Transverse colon (tissue), 4 donors: ENCODE measurements at regions not wholly inside any gene's neighbourhood (a gene's known extent, or its start where the extent isn't known, plus 50 kb on each side); places are given as distances from the start of the nearest gene placed in this dataset.

Experiments used
- POLR2A ChIP-seq: fragments of 450-650 bp; IDR thresholded peaks from one replicate; pipeline ENCODE4 v1.6.1; 2016; ENCODE audit warnings: antibody characterized with exemption, mild to moderate bottlenecking, moderate library complexity
- POLR2AphosphoS5 ChIP-seq, 3 donors: sonication (generic); formaldehyde crosslinking; IDR thresholded peaks; one replicate each; pipeline ENCODE4 v1.6.1; 2016; ENCODE audit warnings: antibody characterized with exemption in 3 of 3
- TF ChIP-seq, protein P1 (sequence below), 5 experiments: fragments of 200-600 bp in 3 of 5; fragments of 450-650 bp in 2 of 5; sonication (generic) in 3 of 5; IDR thresholded peaks; 1 replicate in 2 of 5; 2 replicates in 3 of 5; pipeline ENCODE4 v1.5.1; 2016 to 2017; ENCODE audit warnings: antibody characterized with exemption in 5 of 5, inconsistent platforms in 3 of 5, mild to moderate bottlenecking in 2 of 5, moderate library complexity in 1 of 5

GRCh38 chrX:122835886-122836285 is 348.2 kb upstream of the GRIA3 start:
- TF ChIP-seq, protein P1, sequence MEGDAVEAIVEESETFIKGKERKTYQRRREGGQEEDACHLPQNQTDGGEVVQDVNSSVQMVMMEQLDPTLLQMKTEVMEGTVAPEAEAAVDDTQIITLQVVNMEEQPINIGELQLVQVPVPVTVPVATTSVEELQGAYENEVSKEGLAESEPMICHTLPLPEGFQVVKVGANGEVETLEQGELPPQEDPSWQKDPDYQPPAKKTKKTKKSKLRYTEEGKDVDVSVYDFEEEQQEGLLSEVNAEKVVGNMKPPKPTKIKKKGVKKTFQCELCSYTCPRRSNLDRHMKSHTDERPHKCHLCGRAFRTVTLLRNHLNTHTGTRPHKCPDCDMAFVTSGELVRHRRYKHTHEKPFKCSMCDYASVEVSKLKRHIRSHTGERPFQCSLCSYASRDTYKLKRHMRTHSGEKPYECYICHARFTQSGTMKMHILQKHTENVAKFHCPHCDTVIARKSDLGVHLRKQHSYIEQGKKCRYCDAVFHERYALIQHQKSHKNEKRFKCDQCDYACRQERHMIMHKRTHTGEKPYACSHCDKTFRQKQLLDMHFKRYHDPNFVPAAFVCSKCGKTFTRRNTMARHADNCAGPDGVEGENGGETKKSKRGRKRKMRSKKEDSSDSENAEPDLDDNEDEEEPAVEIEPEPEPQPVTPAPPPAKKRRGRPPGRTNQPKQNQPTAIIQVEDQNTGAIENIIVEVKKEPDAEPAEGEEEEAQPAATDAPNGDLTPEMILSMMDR (IDR thresholded peaks at IDR 0.05): no peak
- TF ChIP-seq POLR2A: no peak
- TF ChIP-seq POLR2AphosphoS5 (IDR thresholded peaks at IDR 0.05): no peak
